ENCODE measurements at regions not wholly inside any gene's neighbourhood (a gene's known extent, or its start where the extent isn't known, plus 50 kb on each side); places are given as distances from the start of the nearest gene placed in this dataset.

GRCh38 chr15:47300596-47300995 lies 416.7 kb upstream of the SEMA6D start:
- no peak for TF ChIP-seq POLR2A (IDR thresholded peaks at IDR 0.05)
- no peak for TF ChIP-seq CTCF (IDR thresholded peaks at IDR 0.05)
- H3K36me3 ChIP-seq: no peaks in the 10 kb centered on the region
- H3K9me3 ChIP-seq: no peaks in the 10 kb centered on the region
- no peak overlapping the region for H3K4me3 ChIP-seq (replicated peaks in 1 of 3)
- peak overlapping the region; percentile 64 to 84 (median 74) for H3K27ac ChIP-seq
- peaks cover 16 to 40% of the 10 kb centered on the region in 2 donors for H3K4me1 ChIP-seq
- intact Hi-C loops (cut with DNase I): no loop called here
- DNase-seq: no peak
- no peaks in the 10 kb centered on the region for H3K27me3 ChIP-seq

- H3K36me3 ChIP-seq: no peaks in the 10 kb centered on the region
- peak overlapping the region; percentile 64 to 84 (median 74) for H3K27ac ChIP-seq
- no peaks in the 10 kb centered on the region for H3K9me3 ChIP-seq
- no peak overlapping the region for H3K4me3 ChIP-seq (replicated peaks in 1 of 3)
- WGBS, 2 donors: 22 to 55% methylated on average over 3 of the region's 3 CpGs
- H3K4me1 ChIP-seq: peaks cover 14 to 36% of the 10 kb centered on the region in 2 donors
- intact Hi-C loops (cut with DNase I): no loop called here
- H3K27me3 ChIP-seq: no peaks in the 10 kb centered on the region
- DNase-seq: peak; percentile 61 to 79
- TF ChIP-seq POLR2A (IDR thresholded peaks at IDR 0.05) (peak in 1 of 2 donors; percentile 55), CTCF (IDR thresholded peaks at IDR 0.05) (no peak)
Measured at GRCh38 chr15:47301481-47301880, 415.8 kb upstream of the SEMA6D start.

GRCh38 chr15:47304656-47305055 lies 412.6 kb upstream of the SEMA6D start:
- no peaks in the 10 kb centered on the region for H3K9me3 ChIP-seq
- intact Hi-C loops (cut with DNase I): no loop called here
- peaks cover 14 to 21% of the 10 kb centered on the region in 2 donors for H3K4me1 ChIP-seq

GRCh38 chr15:47312161-47312560 lies 405.1 kb upstream of the SEMA6D start:
- 88 to 89% methylated on average over 3 of the region's 3 CpGs for WGBS, 2 donors
- Histone ChIP-seq H3K4me3 (replicated peaks in 1 of 3) (no peak overlapping the region), H3K9me3 (no peaks in the 10 kb centered on the region), H3K27me3 (no peaks in the 10 kb centered on the region), H3K36me3 (no peaks in the 10 kb centered on the region), H3K27ac (no peak overlapping the region), H3K4me1 (no peaks in the 10 kb centered on the region)
- TF ChIP-seq CTCF (IDR thresholded peaks at IDR 0.05) (no peak), POLR2A (IDR thresholded peaks at IDR 0.05) (no peak)
- no peak for DNase-seq
- intact Hi-C loops (cut with DNase I): no loop called here

More at GRCh38 chr15:47304656-47305055, 412.6 kb upstream of the SEMA6D start:
- Histone ChIP-seq H3K27ac (no peak overlapping the region), H3K36me3 (no peaks in the 10 kb centered on the region), H3K27me3 (no peaks in the 10 kb centered on the region), H3K4me3 (replicated peaks in 1 of 3) (no peak overlapping the region)
- no peak for TF ChIP-seq CTCF (IDR thresholded peaks at IDR 0.05)
- no peak for TF ChIP-seq POLR2A (IDR thresholded peaks at IDR 0.05)
- no peak for DNase-seq

GRCh38 chr15:47326410-47327333 lies 390.6 kb upstream of the SEMA6D start:
- H3K27me3 ChIP-seq: no peaks in the 10 kb centered on the region
- intact Hi-C loops (cut with DNase I): no loop called here
- peaks cover 5 to 13% of the 10 kb centered on the region in 2 donors for H3K4me1 ChIP-seq
- no peak overlapping the region for H3K27ac ChIP-seq
- 82 to 93% methylated on average over 5 of the region's 5 CpGs for WGBS, 2 donors
- no peaks in the 10 kb centered on the region for H3K9me3 ChIP-seq
- peak; percentile 10 to 18 for DNase-seq
- no peaks in the 10 kb centered on the region for H3K36me3 ChIP-seq
- no peak overlapping the region for H3K4me3 ChIP-seq (replicated peaks in 1 of 3)
- TF ChIP-seq POLR2A (IDR thresholded peaks at IDR 0.05) (no peak), CTCF (IDR thresholded peaks at IDR 0.05) (no peak)

Data from thyroid gland (tissue), 4 donors.